ENCODE measurements at regions not wholly inside any gene's neighbourhood (a gene's known extent, or its start where the extent isn't known, plus 50 kb on each side); places are given as distances from the start of the nearest gene placed in this dataset.
"Not testable (repeated sequence)": the region's sequence is repeated elsewhere in the genome, so short reads cannot be mapped to it uniquely, and the experiment has no call there.

DNA sequence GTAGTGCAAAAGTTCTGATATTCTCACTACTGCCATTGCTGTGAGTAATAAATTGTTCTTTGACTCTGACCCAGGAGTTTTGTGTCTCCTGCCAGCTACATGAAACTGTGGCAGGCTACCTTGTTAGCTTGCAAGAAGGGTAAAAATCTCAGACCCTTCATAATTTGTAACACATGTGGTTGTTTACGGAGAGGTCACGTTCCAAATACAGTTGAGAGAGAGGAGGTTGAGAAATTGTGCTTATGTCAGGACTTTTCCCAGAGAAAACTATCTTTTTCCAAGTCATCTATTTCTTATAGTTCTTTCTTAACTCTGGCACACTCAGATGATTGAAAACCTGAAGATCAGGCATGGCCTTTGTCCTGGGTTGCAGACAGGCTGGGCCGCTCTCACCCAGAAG, 114.4 kb upstream of the SVIL start:
- no peak for DNase-seq (ENCODE audit: low spot score)

DNA sequence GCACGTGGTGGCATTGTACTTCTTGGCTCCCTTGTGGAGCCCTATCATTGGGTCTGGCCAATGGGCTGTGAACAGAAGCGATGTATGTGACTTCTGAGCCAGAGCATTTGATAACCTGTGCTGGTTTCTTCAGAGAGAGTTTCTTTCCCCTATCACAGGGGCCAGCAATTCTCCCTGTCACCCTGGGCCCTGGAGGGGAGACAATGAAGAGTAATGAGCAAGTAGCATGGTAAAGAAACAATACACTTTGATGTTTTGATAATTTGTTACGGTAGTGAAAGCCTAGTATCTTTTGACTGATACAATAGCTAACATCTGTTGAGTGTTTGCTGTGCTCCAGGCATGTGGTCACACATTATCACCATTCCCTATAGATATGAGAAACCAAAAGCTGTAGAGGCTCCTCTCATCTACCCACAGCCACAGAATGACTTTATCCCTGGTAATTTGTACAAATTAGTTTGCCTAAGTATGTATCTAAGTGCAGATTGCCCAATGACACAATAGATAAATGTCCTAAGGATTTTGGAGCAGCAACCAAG, 113.4 kb upstream of the SVIL start:
- DNase-seq (ENCODE audit: low spot score): no peak

DNA sequence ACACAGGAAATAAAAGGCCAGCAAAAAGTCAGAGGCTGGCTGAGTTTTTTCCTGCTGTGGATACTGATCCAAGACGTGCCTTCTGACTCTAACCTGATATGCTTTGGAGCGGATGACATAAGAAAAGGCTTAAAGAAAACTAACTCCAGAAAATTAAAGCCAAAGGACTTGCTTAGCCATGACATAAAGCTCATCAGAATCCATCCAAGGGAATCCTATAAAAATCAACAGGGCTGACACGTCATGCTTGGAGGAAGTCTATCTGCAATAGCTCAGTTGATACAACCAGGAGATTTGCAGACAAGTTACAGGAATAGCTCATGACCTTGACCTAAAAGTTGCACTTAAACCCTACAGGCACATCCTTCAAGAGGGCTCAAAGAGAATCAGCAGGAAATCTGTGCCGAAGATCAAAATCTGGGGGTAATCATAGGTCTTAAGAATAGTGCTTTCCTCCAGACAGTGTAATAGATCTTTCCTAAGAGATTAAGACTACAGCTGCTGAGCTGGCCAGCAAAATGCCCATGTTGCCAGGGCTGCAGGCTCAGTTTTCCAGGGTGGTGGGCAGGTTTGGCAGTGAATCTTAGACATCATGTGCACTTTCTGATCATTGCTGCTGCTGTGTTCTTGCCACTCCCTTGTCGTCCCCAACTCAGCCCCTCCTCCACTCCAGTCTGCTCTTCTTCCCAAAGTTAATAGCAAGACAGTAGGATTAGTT, 111.5 kb upstream of the SVIL start:
- no peak for DNase-seq (ENCODE audit: low spot score)

DNA sequence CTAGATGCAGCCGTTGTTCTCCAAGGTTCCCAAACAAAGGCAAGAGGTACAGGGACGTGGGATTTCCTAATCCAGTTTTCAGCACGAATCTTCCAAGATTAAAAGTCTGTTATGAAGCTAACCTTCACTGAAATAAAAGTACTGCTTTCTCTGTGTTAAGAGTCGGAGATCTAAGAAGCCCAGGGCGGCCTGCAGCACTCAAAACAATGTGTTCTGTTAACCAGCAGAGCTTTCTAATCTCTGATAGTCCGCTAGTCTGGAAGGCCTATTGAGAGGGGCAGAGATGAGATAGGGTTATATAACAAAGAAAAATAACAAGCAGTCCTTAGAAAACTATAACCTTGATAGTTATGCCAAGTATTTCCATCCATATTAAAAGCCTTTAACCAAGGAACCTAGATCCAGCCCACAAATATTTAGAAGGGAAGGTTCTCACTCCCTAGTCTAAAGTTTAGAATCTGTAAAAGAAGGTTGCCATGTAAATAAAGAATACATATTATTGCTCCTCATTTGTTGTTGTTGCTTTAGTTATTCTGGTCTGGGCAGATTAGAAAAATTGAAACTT, 106.3 kb upstream of the SVIL start:
- DNase-seq (ENCODE audit: low spot score): no peak

DNA sequence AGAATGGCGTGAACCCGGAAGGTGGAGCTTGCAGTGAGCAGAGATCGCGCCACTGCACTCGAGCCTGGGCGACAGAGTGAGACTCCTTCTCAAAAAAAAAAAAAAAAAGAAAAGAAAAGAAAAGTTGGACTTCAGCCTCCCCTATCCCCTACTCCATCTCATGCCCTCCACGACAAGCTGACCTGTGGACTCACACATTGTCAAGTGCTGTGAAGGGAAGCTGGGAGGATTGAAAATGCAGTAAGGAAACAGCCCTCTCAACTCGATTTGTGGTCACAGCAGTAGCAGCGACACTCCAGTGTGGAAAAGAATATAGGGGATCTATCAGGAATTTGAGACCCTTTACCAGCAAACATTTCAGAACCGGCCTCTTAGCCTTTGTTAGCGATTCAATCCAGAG, 103.6 kb upstream of the SVIL start:
- DNase-seq (ENCODE audit: low spot score): no peak

DNA sequence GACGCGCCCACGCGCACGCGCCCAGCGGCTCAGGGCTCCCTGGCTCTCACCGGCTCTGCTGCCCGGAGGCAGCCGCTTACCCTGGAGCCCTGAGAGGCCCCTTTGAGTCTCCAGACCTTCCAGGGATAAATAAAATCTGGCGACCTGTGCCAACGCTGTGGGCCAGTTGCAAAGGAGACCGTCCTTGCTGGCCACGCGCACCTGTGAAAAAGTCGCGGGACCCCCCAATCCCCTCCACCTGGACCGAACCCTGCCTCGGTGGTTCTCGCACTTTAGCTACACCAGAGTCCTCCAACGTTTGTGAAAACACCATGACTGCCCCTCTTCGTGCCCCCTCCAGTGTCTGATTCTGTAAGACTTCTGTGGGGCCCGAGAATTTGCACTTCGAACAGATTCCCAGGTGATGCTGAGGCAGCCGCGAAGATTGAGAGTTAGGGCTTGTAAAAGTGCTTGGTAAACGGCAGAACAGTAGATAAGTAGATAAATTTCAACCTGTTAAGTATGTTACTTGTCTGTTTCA, 102.4 kb upstream of the SVIL start:
- DNase-seq (ENCODE audit: low spot score): no peak

DNA sequence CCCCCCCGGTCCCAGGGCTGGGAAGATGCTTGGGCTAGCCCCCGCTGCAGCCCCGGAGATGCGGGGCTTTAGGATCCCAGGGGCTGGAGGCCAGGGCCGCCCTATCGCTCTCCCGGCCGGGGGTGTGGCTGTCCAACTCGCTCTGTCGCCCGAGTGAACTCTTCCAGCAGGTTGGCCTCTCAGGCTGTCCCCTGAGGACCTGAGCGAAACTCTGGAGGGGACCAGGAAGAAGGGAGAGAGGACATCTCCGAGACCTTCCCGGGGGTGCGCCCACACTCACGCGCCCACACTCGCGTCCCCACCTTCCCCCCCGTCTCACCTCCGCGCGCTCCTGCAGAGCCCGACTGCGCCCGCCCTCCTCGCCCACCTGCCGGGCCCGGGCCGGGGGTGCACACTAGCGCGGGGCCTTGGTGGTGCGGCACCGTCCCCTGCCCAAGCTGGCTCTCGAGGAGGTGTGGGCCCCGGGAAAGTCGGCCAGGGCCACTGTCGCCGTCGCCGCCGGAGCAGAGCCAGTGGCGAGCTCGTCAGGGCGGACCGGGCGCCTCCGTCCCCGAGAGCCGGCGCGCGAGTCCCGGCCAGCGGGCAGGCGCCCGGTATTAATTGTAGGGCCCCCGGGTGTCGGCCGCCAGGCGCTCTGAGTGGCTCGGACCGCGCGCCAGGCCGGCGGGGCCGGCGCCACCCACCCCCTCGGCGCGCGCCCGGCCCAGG, 101.7 kb upstream of the SVIL start:
- no peak for DNase-seq (ENCODE audit: low spot score)

DNA sequence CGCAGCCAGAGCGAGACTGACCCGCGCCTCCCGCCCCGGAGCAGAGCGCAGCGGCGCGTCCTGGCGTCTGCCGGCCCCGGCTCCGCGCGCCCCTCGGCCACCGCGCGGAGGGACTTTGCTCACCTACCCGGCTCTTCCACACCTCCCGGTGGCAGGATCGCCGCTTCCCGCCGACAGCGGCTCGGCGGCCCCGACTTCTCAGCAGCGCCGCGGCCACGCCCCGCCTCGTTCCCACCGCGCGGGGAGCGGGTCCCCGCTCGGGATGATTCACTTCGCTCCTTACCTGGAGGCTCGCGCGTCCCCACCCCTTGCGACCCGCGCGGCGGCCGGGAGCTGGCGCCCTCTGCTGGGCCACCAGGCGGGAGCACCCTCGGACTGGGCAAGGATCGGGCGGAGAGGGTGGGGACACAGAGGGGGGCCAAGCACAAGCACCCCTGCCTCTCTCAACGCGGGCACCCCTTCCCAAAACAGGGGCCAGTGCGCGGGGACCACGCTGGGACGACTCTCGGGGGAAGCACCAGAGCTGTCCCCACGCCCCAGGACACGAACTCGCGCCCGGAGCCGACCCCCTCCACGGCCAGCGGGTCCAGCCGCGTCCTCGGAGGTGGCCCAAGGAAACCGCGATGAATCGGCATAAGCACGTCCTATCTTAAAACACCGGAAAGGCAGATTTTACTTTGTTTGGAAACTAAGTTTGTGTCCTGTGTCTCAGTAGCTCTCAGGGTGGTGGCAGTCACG, 101.0 kb upstream of the SVIL start:
- DNase-seq (ENCODE audit: low spot score): peak; percentile 32

DNA sequence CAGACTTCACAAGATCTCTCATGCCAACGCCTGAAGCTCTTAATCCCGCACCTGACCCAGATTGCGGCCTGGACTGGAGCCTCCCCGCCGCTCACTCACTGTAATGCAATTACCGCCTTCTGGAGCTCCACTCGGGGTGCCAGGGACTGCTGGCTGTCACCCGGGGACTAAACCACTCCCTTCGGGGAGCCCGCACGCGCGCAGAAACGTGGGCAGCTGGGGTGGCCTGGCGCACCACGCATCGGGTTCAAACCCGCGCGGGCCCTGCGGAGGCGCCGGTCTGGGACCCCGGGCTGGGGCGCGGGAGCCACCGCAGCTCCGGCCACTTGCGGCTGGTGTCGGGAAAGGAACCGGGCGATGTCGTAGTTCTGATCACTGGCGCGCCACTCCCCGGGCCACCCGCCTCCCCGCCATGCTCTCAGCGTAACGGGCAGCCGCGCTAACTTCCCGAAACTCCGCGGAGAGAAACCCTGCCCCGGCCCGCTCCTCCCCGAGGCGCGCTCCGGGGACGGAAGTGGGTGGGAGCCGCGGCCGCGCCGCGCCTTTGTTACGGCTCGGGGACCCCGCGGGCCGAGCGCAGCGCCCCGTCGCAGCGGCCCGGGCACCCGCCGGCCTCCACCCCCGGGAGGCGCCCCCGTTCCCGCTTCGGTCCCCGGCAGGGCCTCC, 100.3 kb upstream of the SVIL start:
- no peak for DNase-seq (ENCODE audit: low spot score)

DNA sequence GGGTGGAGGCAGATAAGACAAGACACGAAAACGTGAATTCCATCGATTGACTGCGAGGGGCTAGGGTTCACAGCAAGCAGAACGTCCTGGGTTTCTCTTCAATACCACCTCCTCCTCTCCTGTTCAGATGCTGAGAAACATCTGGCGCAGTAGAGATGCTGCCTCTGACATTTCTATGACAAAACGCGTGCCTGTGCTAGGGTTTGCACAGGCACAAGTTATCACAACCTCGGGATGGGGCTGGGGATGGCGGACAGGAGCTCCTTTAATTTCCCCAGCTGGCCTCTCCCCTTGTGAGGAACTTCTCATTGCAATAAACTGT, 99.8 kb upstream of the SVIL start:
- no peak for DNase-seq (ENCODE audit: low spot score)

DNA sequence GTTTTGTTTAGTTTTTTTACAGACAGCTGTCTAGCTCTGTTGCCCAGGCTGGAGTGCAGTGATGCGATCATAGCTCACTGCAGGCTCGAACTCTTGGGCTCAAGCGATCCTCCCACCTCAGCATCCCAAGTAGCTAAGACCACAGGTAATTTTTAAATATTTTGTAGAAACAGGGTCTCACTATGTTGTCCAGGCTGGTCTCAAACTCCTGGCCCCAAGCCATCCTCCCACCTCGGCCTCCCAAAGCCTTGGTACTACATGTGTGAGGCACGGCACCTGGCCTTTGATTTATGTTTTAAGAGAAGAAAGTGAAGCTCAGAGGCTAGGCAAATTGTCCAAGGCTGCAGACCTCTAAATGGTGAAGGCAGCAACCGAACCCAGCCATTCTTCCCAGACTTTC, 98.6 kb upstream of the SVIL start:
- DNase-seq (ENCODE audit: low spot score): no peak

DNA sequence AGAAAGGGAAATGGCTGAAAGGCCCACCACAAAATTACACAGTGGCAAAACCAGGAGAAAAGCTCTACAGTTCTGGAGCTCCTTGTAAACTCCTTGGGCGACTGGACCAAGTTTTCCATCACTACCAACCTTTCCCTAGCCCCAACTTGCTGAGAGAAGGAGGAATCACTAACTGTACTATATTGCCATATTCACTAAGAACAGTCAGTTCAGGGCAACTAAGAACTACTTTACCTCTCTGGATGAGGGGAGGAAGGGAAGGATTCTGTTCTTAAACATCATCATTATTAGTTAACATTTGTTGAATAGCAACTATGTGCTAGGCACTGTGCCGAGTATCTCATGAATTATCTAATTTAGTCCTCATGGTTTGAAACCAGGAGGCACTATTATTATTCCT, 98.1 kb upstream of the SVIL start:
- DNase-seq (ENCODE audit: low spot score): no peak

DNA sequence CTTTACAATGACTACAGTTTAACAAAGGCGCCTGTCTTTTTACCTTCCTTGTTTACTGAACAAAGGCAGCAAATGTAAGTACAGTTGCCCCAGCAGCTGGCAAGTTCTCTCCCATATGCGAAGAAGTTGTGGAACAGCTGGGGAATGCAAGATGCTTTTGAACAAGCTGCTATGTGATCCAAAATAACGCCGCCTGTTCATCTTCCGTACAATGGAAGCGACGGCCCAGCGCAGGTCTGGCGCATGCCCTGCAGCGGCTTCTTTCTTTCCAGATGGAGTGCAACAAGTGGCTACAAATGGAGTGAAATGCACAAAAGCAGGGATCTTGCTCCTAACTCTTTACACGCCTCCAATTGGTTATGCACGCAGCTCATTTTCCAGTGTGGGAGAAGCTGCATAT, 97.0 kb upstream of the SVIL start:
- DNase-seq (ENCODE audit: low spot score): peak; percentile 37

DNA sequence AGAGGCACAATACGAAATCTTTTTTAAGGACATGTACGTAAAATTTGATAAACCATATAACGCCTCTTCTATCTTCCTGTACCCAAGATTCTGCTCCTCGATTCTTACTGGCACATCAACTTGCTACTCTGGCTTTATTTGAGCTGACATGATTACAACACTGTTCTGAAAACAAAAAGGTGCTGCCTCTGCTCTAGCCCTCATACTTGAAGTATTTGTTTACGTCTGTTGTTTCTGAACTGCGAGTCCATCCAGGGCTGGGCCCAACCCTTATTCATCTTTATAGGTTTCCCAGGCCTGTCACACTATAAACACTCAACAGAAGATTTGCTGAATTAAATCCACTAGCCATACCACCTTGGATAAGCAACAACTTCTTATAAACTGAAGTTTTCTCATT, 96.2 kb upstream of the SVIL start:
- no peak for DNase-seq (ENCODE audit: low spot score)

DNA sequence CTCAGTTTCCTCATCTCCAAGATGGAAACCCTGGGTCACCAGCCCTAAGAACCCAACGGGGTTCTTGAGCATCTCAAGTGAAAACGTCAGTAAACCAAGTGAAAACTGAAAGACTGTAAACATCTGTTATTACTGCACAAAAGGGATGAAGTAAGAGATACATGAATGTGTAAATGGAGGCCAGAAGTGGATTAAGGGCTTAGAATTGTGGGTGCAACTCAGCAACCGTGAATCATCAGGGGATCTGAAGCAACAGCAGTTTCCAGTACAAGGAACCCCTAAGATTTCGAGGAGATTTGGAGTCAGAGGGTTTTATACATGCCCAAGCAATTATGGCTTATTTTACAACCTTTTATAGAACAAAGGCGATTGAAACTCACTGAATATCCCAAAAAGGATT, 95.7 kb upstream of the SVIL start:
- DNase-seq (ENCODE audit: low spot score): no peak

DNA sequence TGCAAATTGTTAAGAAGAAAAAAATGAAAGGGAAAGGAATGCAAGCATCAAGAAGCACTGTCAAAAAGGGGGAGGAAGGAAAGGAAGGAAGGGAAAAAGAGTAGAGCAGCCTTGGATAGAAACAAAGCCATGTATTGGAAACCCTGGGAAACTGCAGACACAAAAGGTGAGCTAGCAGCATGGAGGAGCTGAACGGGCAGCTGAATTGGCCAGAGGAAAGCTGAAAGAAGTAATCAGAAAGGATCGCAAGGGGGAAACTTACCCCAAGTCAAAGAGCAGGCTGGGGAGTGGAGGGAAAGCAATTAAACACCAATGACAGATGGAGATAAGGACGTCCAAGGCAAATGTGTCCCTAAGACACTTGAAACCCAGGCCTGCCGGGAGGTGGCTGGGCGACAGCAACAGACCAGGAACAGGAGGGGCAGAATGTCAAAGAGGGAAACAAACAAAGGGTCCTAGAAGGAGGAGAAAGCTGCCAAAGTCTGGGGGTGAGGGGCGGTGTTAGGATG, 93.8 kb upstream of the SVIL start:
- DNase-seq (ENCODE audit: low spot score): no peak

DNA sequence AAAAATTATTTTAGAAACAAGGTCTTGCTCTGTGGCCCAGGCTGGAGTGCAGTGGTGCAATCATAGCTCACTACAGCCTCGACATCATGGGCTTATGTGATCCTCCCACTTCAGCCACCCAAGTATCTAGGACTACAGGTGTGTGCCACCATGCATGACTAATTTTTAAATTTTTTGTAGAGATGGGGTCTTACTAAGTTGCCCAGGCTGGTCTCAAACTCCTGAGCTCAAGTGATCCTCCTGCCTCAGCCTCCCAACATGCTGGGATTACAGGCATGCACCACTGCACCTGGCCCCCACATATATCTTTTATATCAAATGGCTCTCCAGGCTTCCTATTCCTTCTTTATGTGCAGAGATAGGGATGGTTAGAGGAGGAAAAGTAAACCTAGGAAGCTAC, 91.2 kb upstream of the SVIL start:
- not testable (repeated sequence) for DNase-seq (ENCODE audit: low spot score)

DNA sequence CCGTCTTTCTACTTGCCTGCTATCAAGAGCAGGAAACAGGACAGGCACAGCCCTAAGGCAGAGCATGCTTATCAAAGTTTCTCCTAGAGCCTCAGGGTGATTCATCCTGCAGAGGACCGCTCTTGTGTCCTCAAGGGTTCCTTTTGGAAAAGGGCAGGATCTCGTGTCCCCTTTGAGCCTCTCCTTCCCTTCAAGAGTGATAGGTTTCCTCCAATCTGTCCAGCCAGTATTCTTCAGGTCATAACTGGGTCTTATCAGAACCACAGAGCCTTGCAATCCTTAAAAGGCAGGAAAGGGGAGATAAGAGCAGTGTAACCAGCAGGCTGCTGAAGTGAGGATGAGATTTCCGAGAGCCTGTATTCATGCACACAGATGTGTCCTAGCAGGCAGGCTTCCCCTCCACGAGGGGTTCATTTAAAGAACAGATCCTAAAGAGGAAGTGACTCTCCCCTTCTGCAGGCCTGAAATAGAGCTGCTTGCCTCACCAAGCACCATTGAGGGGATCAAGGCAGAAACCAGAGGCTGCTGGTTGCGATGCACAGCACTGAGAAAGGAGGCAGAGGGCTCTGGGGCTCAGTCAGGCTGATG, 90.5 kb upstream of the SVIL start:
- DNase-seq (ENCODE audit: low spot score): no peak

DNA sequence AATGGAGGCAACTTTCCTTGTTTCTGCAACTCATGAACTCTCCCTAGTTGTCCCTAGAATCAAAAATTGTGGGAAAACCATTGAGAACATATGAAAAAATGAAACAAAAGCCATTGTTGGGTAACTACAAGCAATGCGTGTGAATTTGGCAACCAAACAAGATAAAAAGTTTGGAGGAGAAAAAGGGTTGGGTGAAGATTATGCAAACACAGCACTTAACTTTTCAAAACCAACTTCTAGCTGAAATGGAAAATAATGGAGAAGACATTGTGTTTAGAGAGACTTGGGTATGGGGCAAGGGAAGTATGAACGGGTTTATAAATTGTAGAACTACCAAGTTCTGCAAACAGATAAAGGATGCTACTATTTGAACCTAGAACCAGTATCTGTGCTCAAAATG, 89.0 kb upstream of the SVIL start:
- no peak for DNase-seq (ENCODE audit: low spot score)

DNA sequence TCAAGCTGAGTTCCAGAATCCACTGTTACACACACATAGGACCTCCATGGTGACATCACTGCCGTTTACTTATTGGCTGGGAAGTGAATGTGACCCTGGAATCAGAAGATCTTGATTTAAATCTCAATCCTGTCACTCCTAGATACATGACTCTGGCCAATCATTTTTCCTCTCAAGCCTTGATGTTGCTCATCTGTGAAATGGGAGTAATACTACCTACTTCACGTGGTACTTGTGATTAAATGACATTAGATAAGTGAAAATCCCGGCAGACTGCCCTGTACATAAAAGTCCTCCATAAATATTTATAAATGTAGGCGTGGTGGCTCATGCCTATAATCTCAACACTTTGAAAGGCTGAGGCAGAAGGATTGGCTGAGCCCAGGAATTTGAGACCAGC, 88.0 kb upstream of the SVIL start:
- DNase-seq (ENCODE audit: low spot score): no peak

DNA sequence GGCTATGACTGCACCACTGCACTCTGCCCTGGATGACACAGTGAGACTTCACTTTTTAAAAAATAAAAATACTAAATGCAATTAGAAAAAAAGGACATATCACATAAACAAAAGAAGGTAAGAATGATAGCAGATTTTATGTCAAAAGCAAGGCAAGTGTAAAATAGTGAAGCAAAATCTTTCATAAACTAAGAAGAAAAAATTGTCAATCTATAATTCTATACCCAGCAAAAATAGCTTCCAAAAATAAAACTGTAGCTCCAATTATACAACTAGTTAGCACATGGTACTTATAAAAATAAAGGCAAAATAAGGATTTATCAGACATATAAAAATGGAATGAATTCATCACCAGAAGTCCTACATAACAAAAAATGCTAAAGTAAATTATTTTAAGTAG, 85.4 kb upstream of the SVIL start:
- DNase-seq (ENCODE audit: low spot score): no peak
